GM18499 (cell line): ENCODE measurements at regions not wholly inside any gene's neighbourhood (a gene's known extent, or its start where the extent isn't known, plus 50 kb on each side); places are given as distances from the start of the nearest gene placed in this dataset.

Source experiments
- ATAC-seq: cut with Tn5 transposase; IDR thresholded peaks from one replicate; pipeline ENCODE4 v1.9.1; 2021; ENCODE audit warnings: moderate number of reproducible peaks; ENCODE audit not compliant: insufficient read depth, unreplicated experiment

DNA sequence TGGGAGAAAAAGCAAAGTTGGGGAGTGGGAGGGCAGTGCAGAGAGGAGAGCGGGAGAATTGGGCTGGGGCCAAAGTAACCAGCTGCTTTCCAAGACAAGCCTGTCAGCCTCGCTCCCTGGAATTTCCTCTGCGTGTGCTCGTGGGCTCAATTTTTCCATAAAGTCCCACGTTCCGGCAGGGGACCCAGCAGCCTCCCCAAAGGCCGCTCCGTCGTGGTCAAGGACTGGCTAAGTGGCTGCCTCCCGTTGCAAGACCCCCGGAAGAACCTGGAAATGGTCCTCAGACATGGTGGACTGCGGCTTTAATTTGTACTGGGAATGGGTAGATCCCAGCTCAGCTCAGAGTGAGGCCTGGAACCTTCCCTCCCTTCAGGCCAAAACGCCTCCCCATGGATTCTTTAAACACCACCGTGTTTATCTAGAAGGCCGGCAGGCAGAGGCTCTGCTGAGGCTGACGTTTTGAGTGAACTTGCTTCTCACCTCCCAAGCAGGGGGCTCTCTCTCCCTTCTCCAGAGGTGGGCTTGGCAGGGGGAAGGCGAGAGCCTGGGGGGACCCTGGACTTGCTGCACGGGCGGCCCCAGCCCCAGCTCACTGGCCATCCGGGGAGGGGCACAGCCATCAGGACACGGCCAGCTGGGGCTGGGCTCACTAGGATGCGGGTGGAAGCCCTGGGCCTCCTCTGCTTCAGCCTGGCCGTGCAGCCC lies 190.0 kb downstream of the C16orf95 start:
- ATAC-seq: no peak

DNA sequence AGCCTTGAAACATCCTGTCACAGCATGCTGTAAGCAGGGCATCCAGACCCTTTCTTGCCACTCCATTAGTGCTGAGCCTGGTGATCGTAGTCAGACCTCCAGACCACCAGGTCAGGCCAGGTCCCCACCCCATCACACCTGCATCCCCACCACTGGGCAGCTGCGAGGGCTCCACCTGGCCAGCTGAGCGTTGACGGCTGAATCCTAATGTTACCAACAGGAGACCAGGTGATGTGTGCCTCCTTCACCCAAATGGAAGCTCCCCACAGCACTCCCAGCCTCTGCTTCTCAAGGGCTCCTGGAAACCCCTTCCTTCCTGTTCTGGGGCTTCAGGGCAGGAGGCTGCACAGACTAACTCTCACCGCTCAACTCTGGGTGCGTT lies 189.4 kb downstream of the C16orf95 start:
- ATAC-seq: no peak

DNA sequence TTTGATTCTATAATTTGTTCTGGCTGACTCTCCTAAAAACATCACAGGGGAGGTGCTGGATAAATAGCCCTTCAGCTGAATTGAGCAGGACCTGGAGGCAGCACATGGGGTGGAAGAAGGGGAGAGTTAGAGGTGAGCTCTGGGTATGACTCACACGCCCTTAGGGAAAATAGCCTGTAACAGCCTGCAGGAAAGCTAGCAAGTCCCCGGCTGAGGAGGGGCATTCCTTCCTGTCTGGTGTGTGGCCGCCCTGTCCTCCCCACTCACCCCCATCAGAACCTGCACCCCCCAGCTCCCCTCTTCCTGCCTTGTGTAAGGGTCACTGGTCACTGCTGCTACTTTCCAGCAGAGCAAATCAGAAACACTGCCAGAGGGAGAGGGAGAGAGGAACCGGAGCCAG lies 187.4 kb downstream of the C16orf95 start:
- ATAC-seq: no peak

DNA sequence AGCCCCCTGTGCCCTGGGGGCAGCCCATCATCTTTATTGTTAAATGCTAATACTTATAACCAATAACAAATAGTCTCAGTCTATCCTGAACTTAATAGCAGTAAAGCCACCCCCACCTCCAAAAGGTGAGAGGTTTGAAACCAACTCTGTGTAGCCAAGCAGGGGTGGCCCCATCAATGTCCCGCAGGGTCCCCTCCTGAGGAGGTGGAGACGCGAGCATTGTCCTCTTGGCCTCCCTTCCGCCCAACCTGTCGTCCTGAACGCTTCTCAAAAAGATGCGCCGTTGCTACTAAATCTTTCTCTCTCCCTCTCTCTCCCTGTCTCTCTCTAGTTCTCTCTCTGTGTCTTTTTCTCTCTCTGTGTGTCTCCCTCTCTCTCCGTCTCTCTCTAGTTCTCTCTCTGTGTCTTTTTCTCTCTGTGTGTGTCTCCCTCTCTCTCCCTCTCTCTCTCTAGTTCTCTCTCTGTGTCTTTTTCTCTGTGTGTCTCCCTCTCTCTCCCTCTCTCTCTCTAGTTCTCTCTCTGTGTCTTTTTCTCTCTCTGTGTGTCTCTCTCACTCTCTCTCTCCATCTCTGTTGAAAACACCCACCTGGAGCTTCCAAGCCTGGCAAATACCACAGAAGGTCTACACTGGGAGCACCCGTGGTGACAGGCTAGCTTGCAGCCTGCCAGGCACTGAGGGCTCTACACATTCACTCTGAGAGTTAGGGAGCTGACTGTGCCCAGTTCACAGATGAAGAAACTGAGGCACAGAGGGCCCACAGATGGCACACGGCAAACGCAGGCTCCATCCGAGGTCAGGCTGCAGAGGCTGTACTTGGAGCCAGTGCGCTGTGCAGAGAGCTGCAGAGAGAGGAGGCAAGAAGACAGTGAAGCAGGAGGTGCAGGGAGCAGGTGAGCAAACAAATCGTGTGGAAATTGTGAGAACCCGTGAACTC lies 185.9 kb downstream of the C16orf95 start:
- ATAC-seq: no peak

DNA sequence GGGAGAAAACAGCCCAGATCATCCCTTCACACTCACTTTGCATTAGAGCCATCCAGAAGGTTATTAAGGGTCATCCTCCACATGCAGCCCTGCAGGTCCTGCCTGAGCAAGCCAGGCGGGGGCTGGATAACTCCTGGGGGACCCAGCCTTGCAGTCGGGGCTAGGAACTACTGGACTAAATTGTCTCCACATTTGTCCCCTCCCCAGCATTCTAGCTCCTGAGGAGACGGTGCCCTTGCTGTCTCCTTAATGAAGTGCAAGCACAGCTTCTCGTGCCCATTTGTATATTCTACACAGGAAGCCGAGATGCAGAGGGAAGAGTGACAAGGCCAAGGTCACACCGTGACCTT lies 185.2 kb downstream of the C16orf95 start:
- no peak for ATAC-seq

DNA sequence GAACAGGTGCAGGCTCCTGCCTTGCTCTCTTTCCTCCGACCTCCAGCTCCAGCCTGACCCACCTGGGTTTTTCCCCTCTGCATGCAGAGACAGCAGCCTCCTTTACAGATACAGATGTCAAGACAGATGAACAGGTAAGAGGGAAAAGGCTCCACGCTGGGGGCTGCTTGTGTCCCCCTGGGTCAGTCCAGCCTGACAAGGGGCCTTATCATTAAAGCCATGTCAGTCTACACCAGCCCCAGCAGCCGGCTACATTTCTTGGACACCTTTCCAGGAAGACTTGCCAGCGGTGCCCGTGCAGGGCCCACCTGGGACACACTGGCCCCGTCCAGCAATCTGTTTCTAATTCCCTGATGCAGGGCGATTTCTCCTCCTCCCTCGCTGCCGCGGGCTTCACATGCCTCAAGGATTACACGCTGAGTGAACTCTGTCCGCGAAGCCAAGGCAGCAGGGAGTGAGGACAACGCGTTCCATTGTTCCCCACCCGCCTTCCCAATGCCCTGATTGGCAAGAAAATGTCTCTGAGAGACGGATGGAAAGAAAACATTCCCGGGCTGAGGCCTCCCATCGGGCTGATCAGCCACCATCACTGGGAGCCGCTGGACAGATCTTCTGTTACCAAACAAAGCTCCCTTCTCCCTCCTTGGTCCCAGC lies 184.7 kb downstream of the C16orf95 start:
- no peak for ATAC-seq

DNA sequence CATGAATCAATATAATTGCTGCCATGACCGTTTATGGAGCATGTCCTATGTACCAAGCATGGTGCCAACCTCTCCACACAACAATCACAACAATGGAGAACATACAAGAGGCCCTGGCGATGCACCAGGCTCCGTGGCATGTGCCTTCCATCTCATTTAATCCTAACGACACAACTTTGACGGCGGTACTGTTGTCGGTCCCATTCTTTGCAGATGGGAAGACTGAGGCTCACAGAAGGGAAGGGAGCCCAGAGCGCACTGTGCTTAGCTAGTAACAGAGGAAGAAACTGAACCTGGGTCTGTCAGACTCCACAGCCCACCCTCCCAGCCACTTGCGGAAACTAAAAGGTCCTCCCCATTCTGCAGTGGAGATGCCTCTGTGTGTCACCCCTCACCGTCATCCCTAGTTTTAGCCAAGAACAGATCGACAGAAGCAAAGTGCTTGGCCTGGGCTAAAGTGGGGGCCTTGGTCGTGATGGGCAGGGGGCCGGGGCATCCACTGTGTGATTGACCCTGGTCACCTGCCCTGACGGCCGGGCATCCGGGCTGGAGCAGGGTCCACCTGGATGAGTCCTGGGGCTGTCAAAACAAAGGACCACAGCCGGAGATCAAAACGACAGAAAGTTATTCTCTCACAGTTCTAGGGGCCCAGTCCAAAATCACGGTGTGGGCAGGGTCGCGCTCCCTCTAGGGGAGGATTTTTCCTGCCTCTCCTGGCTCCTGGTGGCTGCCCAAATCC lies 183.9 kb downstream of the C16orf95 start:
- no peak for ATAC-seq

DNA sequence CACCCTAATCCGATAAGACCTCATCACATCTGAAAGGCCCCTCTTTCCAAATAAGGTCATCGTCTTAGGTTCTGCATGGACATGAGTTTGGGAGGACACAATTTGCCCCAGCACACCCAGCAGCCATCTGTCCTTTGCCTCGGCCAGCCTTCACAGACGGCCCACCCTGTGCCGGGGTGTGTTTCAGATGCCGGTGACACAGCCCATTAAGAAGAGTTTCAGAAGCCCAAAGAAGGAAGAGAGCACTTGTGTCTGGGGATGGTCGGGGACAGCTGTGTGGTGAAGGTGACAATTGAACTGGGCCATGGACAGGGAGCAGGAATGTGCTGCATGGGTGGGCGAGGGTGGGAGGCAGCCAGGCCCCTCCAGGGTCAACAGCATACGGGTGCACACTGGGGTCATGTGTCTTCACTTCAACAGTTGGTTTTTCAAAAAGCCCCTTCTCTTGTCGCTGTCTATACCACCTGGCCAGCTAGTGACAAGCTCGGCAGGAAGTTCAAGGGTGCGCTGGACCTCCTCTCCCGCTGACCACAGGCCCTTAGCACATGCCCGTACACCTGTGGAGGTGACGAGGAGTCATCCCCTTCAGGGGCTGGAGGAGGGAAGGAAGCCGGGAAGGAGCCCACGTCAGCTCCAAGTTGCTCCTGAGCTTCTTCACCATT lies 183.1 kb downstream of the C16orf95 start:
- no peak for ATAC-seq

DNA sequence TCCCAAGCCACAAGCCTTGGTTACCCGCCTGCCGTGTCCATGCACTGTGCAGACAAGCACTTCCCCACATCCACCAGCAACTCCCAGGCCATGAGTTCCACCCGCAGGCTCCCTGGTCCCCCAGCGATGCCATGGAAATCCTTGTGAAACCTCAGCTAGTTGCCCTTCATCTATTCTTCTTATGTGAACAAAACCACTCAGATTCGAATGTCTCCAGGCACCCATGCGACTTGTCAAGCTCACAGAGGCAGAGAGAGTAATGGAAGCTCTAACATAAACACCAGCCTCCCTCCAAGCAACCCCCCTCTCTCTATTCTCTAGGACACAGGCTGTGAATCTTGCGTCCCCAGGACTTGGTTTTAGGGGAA lies 182.6 kb downstream of the C16orf95 start:
- ATAC-seq: no peak

DNA sequence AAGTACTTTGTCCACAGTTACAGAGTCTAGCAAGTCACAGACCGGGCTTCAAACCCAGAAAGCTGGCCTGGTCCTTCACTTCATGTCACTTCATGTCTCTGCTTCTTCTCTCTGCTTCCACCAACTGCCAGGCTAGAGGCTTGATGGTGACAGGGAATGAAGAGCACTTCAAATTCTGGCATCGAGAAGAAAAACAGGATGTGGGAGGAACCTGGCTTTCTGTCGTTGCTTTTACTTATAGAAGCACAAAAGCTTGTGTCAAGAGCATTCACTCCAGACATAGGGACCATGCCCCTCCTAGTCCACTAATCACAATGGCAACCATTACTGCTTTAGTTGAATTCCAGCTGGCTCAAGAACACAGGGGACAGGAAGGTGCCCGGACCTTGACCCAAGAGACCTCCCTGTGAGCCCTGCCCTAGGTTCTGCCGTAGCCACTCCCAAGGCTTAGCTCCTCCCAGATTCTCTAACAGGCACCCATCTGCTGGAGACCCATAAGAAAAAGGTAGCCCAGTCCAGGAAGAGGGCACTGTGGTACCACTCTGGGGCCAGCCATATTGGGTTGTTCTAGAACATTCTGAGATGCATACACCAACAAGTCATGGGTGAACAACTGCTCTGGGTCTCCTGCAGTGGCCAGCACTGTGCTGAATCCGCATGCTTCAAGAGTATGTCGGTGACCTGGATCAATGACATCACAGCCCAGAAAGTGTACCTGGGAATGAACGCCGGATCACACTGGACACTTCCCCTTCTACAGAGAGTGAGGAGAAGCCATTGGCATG lies 181.8 kb downstream of the C16orf95 start:
- ATAC-seq: no peak

DNA sequence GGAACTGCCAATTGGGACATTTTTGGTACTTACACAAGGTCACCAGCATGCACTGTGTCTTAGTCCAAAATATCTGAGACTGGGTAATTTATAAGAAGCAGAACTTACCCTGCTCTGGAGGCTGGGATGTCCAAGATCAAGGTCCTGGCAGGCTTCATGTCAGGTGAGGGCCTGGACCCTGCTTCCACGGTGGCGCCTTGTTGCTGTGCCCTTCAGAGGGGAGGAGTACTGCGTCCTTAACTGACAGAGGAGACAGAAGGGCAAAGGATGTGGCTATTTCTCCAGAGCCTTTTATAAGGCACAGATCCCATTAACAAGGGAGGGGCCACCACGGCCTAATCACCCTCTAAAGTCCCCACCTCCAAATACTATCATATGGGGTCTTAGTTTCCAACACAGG lies 178.9 kb downstream of the C16orf95 start:
- ATAC-seq: no peak

DNA sequence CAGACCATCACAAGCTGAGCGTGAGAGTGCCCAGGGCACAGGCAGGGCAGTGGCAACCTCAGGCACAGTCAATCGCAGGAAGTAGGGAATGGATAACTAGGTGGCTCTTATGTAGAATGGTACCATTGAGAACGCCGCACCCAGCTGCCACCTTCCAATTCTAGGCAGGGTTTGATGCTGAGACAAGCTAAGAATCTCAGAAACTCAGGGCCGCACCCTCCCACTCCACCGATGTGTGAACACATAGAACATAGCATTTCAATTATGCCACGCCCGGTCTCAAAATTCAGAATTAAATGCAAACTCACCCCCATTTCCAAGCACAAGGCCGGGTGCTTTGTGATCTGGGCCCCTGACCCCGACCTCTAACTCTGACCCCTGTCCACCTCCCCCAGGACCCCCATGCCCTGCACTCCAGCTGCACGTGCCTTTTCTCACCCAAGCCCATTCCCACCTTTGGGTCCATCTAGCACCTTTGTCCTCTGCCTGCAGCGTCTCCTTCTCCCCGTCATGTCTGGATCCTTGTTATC lies 178.4 kb downstream of the C16orf95 start:
- no peak for ATAC-seq

DNA sequence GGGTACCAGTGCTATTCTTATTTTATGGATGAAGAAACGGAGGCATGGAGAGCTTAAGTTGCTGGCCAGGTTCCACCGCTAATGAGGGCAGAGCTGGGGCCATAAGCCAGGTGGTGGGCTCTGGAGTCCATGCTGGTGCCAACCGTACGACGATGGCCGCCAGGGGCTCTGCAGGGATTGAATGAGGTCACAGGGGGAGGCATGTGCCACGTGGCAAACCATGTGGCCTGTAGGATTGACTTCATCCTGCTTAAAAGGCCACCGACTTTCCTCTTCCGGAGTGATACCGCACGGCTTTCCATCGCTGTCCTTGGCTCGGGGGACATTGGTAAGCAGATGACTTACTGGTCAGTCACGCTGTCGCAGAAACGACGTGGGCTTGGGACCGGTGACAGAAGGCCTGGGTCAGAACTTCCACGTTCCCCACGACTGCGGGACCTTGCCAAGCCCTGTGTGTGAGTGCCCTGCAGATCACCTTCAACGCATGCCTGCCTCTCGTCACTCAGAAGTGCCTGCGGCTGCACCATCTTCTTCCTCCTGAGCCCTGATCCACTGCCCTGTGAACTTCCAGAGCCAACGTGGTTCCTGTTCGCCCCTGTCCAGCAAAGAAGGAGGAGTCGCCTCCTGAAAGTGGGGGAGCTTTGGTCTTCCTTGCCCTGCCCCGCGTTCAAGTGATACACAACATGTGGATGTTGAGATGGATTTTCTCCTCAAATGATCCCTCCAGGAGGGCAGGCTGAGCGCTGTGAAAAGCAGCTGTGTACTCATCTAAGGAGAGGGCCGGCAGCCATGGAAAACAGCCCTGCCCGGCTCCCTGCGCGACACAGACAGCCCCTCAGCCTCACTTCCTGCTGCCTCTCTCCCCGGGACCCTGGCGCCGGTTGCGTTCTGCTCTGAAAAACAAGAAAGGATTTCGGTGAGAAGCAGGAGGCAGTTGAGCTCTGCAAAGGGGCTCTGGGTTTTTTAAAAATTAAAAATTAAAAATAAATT lies 176.7 kb downstream of the C16orf95 start:
- no peak for ATAC-seq

DNA sequence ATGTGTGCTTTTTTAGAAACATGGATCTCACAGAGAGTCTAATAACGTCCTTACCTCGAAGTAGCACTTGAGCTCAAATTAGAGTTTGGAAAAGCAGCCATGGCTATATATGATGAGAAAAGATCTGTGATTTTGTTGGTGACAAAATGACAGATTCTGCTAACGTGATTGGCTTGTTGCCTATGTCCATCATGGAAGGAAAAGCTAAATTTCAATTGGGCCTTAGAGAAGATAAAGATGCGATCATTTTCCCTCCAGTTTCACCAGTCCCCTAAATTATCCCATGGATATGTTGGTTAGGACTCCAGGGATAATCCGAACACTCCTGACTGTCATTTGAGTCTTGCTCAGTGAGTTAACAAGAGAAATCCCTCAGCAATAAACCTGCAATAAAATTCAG lies 175.8 kb downstream of the C16orf95 start:
- ATAC-seq: no peak

DNA sequence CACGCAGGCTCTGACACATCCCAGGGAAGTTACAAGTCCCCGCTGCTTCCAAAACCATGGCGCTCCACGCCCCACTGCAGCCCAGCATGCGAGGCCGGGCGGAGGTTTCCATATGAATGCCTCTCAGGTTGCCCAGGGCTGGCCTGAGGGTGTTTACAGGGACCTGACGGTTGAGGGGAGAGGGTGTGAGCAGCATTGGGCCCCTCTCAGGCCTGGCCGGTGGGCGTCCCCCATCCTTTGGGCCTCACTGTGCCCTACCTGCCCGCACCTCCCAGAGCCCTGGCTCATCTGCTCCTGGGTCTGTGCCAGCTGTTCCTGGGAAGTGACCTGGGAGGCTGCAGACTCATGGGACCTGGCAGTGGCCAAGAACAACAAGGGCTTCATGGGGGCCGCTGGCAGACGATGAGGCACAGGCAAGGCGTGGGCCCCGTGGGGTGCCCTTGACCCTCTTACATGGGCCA lies 173.5 kb downstream of the C16orf95 start:
- no peak for ATAC-seq

DNA sequence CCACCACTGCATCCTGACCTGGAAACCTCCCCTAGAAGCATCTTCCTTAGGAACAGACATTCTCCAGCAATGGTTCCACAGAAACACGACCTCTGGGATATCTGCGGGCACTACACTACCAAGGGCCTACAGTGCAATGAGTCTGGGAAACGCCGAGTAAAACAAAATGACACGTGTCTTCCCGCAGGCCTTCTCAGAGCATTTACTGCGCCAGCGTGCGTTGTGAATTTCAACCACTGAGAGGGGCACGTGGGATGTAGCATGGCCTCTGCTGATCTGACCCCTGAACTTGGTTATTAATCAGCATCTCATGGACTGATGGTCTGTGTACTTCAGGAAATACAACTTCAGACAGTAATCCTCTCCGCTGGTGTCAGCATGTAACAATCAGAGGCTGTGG lies 173.0 kb downstream of the C16orf95 start:
- ATAC-seq: no peak

DNA sequence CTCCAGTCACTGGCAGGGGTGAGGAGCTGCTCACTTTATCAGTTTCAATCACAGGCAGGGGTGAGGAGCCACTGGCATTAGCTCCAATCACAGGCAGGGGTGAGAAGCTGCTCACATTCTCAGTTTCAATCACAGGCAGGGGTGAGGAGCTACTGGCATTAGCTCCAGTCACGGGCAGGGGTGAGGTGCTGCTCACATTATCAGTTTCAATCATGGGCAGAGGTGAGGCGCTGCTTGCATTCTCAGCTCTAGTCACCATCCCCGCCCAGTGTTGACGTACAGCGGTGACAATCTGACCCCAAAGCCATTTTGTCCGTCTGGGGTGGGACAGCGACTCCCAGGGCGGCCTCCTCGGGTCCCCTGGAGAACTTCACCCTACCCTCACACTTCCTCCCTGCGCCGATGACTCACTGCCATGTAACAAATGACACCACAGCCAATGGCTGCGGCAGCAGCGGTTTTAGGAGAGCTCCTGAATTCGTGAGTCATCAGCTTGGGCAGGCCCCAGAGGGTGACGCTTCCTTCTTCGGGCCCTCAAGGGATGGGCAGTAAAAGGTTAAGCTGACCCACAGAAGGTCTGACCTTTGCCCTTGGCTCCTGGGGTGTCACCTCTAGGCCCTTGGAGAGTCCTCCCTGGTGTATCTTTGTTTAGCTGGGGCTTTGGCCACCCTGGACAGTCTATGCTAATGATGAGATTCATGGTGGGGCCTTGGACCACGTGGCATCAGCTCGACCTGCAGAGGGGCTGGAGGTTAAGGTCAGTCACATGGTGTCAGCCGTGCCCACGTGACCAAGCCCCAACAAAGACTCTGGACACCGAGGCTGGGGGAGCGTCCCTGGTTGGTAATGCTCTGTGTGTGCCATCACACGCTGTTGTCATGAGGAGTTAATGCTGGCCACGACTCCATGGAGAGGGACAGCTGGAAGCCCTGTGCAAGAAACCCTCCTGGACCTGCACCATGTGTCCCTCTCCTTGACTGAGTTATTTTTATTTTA lies 171.7 kb downstream of the C16orf95 start:
- ATAC-seq: no peak
